LNCAP (cell line): ENCODE measurements at regions not wholly inside any gene's neighbourhood (a gene's known extent, or its start where the extent isn't known, plus 50 kb on each side); places are given as distances from the start of the nearest gene placed in this dataset.

Source experiments
- TF ChIP-seq, protein P1 (sequence below): fragments of 450-650 bp; IDR thresholded peaks from 2 replicates; pipeline ENCODE4 v1.5.1; 2017; ENCODE audit warnings: mild to moderate bottlenecking

DNA sequence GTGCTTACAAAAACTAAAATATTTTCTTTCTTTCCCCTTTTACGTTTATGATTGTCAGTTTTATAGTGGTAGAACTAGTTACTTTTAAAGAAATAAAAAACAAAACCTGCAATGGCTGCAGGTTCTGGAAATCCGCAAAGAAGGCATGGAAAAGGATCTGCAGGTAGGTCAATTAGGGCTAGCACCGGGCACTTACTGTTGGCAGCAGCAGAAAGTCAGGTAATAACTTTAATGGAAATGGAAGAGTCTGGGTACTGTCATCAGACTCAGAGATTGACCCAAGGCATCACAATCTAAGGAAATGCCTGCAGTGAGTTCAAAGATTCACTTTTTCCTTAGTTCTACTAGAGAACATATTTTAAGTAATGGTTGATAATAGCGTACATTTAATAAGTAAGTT, 1136.3 kb upstream of the B3GALT2 start:
- TF ChIP-seq, protein P1, sequence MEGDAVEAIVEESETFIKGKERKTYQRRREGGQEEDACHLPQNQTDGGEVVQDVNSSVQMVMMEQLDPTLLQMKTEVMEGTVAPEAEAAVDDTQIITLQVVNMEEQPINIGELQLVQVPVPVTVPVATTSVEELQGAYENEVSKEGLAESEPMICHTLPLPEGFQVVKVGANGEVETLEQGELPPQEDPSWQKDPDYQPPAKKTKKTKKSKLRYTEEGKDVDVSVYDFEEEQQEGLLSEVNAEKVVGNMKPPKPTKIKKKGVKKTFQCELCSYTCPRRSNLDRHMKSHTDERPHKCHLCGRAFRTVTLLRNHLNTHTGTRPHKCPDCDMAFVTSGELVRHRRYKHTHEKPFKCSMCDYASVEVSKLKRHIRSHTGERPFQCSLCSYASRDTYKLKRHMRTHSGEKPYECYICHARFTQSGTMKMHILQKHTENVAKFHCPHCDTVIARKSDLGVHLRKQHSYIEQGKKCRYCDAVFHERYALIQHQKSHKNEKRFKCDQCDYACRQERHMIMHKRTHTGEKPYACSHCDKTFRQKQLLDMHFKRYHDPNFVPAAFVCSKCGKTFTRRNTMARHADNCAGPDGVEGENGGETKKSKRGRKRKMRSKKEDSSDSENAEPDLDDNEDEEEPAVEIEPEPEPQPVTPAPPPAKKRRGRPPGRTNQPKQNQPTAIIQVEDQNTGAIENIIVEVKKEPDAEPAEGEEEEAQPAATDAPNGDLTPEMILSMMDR, result no peak

DNA sequence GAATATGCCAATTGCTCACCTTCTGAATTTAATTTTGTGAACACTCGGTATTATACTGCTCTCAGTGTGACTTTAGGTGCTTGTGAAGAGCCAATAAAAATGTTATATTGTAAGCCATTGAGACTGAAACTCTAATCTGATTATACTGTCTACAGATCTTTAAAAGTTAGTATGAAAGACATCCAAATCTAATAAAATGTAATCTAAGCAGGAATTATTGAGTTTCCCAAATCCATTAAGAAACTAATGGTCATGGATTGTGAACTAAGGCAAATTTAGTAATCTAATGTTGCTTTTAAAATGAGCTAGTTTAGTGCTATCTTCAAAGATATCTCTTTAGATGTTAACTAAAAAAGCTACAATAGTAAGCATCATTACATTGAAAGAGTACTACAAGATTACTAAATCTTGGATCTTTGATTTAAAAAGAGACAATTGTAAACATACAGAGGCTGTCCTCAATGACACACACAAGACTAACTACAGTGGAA, 1132.4 kb upstream of the B3GALT2 start:
- TF ChIP-seq, protein P1, result no peak

DNA sequence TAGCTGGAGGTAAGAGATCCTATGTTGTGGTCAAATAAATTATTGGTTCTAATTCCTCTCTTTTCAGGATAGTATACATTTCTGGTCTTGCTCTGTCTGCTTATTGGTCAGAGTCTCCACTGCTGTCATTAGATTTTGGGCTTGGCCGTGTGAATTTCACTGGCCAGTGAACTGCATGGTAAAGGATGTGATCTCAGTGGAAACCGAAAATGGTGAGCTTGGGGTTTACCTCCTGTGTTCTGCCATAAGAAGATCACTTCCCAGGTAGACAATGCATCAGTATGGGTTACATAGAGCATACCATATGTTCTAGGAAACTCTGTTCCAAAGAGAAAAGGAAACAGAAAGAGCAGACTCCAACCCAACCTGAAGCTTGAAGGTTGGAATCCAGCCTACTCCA, 1123.3 kb upstream of the B3GALT2 start:
- TF ChIP-seq, protein P1, result no peak

DNA sequence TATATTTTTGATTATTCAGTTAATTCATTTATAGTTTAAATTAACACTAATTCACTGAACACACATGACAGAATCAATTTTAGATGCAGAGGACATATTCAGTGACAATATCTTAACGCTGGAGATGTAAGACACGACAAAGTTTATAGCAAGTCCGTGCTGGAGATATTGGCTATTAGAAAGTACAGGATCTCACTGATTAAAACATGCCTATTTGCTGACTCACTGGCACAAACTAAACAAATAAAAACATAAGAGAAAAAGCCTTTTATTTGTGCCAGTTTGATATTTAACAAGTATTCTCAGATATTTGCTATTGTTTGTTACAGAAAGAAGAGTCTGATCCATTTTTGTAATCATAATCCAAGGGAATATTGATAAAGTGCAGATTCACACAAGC, 1122.9 kb upstream of the B3GALT2 start:
- TF ChIP-seq, protein P1, result no peak

DNA sequence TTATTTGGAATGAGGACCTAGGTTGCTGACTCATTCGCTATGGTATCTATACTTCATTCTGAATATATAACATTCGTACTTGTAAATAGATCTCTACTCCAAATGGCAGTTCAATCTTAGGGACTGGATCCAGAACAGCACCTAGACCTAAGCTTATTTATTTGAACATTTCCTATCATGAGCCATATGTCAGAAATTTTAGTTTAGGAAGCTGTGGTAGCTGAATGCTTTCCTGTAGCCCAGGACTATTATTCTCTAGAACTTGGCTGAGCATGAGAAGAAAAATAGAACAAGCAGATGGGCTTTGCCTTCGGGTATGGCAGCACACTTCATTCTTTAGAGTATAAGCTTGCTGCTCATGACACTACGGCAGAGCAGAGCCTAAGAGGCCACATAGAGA, 1114.4 kb upstream of the B3GALT2 start:
- TF ChIP-seq, protein P1, result no peak

DNA sequence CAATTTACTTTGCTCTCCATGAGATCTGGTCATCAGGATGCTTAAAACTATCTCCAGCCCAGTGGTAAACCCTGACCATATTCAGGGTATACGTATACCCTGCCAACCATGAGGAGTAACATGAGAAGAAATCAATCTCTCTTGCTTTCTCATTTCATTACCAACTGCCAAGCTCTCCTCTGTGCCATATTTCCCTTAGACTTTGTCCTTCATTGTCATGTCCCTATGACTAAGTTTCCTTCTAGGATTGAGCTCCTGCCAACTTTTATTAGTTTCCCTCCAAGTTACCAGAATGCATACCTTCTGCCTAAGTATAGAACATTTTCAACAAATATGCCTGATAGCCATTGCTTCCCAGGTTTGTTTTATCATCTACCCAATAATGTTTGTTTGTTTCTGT, 1113.9 kb upstream of the B3GALT2 start:
- TF ChIP-seq, protein P1, result no peak

DNA sequence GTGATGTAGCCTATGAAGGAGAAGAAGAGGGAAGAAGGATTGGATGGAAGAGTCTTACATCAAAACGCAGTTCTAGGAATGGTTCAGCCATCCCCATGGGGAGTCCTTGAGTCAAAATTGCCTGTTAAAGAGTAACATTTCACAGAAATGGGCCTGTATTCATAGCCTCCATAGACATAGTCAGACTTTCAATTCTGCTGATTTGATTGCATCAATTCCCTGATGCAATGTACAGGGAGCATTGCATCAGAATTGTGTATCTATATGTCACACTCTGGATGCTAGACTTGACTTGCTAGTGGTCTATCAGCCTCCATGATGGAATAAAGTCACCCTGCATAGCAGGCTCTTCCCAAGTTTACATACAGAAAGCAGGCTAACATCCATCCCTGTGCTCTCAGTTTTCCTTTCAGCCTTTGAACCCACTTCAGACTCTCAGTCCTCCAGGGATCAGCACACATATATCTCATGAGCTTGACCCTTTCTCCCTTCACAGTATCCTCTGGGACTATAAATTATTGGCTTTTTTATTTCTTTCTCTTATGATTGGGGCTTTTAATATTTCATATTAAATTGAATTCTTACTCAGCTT, 1111.7 kb upstream of the B3GALT2 start:
- TF ChIP-seq, protein P1, result no peak

DNA sequence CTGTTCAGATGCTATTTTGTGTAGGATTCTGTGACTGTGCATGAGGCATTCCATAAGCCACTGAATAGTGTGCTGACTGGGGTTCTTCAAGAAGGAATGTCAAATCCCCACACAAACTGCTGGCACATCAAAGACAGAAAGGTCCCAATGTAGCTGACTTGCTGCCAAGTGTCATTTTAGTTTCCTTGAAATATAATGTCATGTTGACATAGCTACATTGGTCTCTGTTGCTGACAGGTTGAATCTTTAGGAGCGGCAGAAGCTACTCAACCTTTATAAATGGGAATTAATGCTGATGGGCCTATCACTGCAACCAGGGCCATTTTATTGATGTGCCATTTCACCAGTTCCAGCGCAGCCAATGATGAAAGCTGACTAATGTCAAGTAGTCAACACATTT, 1110.7 kb upstream of the B3GALT2 start:
- TF ChIP-seq, protein P1, result no peak
